SH-SY5Y (cell line): ENCODE measurements at regions not wholly inside any gene's neighbourhood (a gene's known extent, or its start where the extent isn't known, plus 50 kb on each side); places are given as distances from the start of the nearest gene placed in this dataset.

ENCODE experiments used
- GATA2 ChIP-seq: IDR thresholded peaks from 2 replicates; pipeline ENCODE4 v1.6.1; 2011; ENCODE audit warnings: mild to moderate bottlenecking, low read depth, low read length
- GATA3 ChIP-seq: IDR thresholded peaks from 2 replicates; pipeline ENCODE4 v1.6.1; 2011; ENCODE audit warnings: low read depth, mild to moderate bottlenecking, low read length, moderate library complexity

GRCh38 chr15:79195802-79196201 lies 86.7 kb upstream of the ANKRD34C start:
- TF ChIP-seq GATA3 (no peak), GATA2 (no peak)

DNA sequence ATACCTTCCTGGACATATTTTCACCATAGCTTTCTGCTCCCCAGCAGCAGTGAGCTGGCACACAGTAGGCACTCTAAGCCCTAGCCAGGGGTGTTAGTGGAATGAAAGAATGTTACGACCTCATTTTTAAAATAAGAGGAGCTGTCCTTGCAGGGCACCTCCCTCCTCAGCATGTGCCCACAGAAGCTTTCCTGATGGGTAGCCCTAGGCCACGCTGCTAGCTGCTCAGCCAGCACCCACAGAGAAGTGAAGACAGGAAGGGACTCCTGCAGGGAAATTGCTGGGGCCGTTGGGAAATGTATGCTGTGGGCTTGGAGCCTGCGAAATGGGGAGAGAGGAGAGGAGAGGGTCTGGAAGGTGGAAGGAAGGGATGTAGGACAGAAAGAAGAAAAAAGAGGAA lies 87.3 kb upstream of the ANKRD34C start:
- TF ChIP-seq GATA3, result no peak

- TF ChIP-seq GATA3 (no peak), GATA2 (no peak)
These were observed 88.1 kb upstream of the ANKRD34C start for GRCh38 chr15:79194386-79194785.

DNA sequence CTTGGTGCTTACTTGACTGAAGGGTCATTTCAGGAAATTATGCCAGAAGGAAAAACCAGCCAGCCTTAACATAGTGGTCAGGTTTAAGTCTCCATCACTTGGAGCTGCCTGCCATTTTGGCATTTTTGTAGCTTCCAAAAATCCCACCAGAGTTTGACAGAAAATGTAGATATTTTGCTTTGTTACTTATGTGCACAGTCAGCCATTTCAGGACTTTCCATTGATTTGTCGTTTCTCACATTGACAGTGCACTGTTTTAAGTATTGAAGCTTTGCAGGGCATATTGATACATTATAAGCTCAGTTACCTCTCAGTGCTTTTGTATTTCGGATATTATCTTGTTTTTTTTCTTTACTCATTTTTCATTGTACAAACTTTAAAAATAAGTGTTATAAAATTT lies 89.0 kb upstream of the ANKRD34C start:
- no peak for TF ChIP-seq GATA3
- TF ChIP-seq GATA2, result no peak

GRCh38 chr15:79193103-79193502 lies 89.4 kb upstream of the ANKRD34C start:
- no peak for TF ChIP-seq GATA2

DNA sequence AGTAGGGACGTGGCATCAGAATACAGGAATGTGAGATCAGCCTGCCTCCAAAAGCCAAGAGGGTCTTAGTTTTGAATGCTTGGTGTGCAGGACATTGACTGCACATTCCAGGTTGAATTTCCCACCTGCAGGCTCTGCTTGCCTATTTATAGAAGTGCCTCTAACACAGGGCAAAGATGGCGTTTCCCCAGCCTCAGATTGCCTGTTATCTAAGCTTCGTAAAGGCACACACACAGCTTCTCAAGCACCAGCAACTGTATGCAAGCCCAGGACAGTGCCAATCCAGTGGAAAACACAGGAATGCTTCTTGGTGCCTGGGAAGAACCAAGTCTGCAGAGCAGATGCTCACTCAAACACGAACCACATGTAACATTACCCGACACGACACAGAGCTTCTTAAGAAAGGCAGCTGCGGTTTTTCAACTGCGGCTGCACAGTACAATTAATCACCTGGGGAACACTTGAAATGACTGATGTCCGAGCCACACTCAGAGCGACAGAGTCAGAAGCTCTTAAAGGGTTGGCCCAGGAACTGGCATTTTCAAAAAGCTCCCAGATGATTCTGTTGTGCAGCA lies 90.0 kb upstream of the ANKRD34C start:
- TF ChIP-seq GATA2, result no peak
- TF ChIP-seq GATA3, result no peak

- no peak for TF ChIP-seq GATA2
- TF ChIP-seq GATA3, result no peak
These were observed 92.4 kb upstream of the ANKRD34C start for GRCh38 chr15:79190093-79190492.

GRCh38 chr15:79186616-79187015 lies 95.9 kb upstream of the ANKRD34C start:
- TF ChIP-seq GATA3 (no peak), GATA2 (no peak)

DNA sequence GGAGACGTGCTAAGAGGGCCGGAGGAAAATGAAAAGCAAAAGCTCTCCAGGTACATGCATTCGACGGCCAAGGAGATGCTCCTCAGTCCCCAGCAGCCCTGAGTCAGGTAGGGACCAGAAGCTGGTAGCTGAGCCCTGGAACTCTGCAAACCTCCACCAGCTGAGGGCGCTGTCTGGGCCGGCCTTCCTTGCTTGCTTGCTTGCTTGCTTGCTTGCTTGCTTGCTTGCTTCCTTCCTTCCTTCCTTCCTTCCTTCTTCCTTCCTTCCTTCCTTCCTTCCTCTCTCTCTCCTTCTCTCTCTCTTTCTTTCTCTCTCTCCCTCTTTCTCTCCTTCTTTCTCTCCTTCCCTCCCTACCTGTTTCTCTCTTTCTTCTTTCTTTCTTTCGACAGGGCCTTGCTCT lies 94.6 kb upstream of the RASGRF1 start:
- no peak for TF ChIP-seq GATA2
- TF ChIP-seq GATA3, result no peak

- TF ChIP-seq GATA3, result no peak
These were observed 93.9 kb upstream of the RASGRF1 start for GRCh38 chr15:79184465-79184892.

DNA sequence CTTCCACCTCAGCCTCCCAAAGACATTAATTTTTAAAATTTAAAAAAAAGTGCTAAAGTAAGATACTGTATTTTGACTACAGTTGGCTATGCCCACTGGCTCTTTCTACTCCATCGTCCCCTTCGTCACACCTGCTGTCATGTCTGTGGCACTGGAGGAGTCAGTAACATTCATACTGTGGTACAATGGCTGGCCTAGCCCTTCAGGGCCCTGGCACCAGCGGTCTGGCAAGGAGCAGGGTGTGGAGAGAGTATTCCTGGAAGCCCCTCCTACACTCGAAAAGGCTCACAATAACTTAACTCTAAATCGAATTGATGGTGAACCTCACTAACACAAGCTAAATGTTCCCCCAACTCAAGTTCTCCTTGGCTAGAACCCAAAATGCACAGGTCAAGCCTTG lies 89.7 kb upstream of the RASGRF1 start:
- no peak for TF ChIP-seq GATA2
- TF ChIP-seq GATA3, result no peak

DNA sequence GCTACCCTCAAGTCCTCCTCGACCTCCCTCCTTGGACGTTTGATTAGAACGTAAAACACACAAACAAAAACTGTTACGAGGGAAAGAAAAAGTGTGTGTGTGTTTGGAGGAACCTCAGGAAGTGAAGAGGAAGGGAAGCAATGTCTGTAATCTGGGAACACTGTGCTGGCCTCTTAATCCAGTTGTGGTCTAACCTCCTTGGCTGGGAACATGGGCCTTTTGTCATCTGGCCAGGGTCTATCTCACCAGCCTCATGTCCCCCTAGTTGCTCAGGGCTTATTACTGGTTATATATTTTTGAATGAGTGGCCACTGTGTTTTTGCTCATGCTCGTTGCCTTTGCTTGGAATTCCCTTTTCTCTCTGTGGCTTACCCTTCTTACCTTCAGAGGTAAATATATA lies 89.0 kb upstream of the RASGRF1 start:
- no peak for TF ChIP-seq GATA2
- TF ChIP-seq GATA3, result no peak

DNA sequence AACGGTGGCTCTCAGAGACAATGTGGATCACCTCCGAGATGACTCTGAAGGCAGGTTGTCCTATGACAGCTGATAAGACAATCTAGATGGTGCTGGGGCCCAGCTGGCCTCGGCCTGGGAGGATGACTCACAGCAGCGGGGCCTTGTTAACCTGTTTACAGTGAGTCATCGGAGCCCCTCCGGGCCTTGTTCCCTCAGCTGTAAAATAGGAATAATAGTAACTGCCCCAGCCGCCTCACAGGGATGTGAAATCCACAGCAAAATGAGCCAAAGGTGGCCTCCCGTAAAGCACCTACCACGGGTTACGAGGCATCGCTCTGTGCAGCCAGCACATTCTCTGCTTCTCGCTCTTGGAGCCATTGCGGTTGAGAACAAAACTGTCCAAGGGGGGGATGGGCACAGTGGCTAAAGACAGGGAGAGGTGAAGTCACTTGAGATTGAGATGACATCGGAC lies 88.6 kb upstream of the RASGRF1 start:
- TF ChIP-seq GATA2, result no peak
- no peak for TF ChIP-seq GATA3

DNA sequence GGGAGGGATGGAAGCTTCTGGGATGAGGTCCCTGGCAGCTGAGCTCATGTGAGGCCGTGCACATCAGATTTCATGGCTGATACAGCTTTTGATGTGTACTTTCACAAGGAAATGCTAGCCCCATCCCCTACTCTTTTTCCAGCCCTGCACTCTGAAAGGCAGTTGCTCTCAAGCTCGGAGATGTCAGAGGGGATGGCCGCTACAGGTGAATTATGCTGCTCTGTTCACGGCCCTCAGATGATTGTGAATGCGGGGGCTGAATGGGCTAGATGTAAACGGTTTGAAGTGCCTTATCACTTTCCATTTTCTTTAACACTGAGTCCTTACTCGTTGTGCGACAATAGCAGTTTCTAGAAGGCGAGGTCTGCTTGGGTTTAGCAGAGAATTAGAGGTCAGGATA lies 88.0 kb upstream of the RASGRF1 start:
- TF ChIP-seq GATA2, result no peak
- no peak for TF ChIP-seq GATA3

GRCh38 chr15:79176151-79176550 lies 85.6 kb upstream of the RASGRF1 start:
- no peak for TF ChIP-seq GATA3
- no peak for TF ChIP-seq GATA2

DNA sequence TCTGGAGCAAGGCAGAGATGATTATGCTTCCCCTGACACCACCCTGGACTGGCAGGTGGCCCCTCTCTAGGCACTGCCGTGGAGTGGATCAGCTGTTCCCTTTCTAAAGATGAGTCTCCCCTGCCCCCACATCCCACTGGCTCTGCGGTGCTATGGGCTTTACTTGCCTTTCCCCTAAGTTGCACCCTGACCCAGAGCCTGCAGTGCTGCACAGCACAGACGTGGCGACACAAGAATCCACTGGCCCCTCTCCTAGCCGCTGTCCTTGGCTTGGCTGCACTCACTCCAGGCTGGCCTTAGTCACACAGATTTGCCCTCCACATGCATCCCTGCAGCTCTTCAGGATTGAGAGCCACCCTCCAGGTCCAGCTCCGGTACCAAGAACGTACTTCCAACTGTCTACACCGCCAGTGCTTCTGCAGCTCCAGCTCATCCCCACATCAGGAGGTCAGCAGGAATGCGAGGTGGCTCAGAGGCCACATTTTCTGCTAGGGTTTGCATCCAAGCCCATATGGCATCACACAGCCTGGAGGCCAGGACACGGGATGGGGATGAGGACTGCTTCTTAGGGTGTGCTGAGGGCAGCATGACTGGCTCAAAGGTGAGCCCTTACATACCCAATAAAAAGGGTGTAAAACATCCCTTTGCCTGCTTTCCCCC lies 82.4 kb upstream of the RASGRF1 start:
- TF ChIP-seq GATA2 (no peak), GATA3 (no peak)

DNA sequence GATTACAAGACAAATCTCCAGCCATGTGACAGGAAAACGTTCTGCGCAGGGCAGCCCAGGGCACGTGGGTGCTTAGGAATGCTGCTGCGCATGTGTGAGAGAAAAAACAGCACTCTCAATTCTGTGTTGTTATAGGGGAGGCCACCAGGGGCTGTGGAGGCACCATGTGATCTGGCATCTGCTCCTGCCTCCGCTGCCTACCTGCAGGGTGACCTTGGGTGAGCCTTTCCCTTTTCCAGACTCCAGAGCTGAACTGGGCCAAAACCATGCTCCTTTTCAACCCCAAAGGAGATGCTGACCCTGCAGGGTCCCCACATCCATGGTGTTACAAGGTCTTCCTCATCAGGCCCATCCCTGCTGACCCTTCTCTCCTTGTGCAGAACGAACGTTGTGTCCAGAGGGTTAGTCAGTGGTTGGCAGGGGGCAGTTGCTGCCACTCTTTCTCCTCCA lies 81.5 kb upstream of the RASGRF1 start:
- TF ChIP-seq GATA2 (no peak), GATA3 (no peak)
